CD4-positive, alpha-beta T cell treated with Interleukin-15 for 1 hour (primary cell): ENCODE measurements at regions not wholly inside any gene's neighbourhood (a gene's known extent, or its start where the extent isn't known, plus 50 kb on each side); places are given as distances from the start of the nearest gene placed in this dataset.
"Not testable (repeated sequence)": the region's sequence is repeated elsewhere in the genome, so short reads cannot be mapped to it uniquely, and the experiment has no call there.

Experiments used
- DNase-seq: peaks from one replicate; pipeline ENCODE4 v3.0.0-alpha.2; 2020

- DNase-seq = no peak
These were observed 935.5 kb downstream of the RAB28 start for GRCh38 chr4:12548678-12549077.

DNA sequence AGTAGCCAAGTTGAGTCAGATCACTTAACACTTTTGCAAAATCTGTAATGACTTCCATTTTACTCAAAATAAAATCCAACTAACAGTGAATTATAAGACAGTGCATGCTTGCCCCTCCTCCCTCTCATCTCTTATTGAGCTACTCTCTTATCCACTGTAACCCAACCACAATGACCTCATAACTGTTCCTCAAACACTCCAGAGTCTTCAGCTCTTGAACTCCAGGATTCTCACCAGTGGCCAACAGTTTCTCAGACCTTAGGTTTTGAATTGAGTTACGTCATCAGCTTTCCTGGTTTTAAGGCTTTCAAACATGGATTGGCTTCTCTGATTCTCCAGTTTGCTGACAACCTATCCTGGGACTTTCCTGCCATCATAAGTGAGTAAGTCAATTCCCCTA lies 938.3 kb downstream of the RAB28 start:
- DNase-seq = no peak

- no peak for DNase-seq
These were observed 946.0 kb downstream of the RAB28 start for GRCh38 chr4:12538162-12538561.

GRCh38 chr4:12534684-12535083 lies 949.5 kb downstream of the RAB28 start:
- no peak for DNase-seq

GRCh38 chr4:12519426-12519825 lies 964.7 kb downstream of the RAB28 start:
- DNase-seq = no peak

- DNase-seq = no peak
These were observed 976.2 kb downstream of the RAB28 start for GRCh38 chr4:12507868-12508481.

DNA sequence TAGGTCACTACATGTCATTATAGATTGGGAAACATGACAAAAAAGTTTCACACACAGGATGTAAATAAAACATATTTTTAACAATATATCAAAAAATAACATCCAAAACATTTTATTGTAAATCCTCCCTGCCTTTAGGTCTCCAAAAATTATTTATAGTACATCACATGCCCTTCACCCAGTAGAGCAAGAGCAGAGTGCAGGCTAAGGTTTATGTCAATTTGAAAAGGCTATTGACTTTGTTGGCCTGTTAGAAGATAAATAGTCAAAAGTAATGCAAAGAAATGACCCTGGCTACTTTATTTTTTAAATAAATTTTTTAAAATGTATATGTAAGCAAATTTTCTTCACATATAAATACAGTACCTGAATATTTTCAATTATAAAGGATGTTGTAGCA lies 983.7 kb downstream of the RAB28 start:
- DNase-seq = no peak

- no peak for DNase-seq
These were observed 984.4 kb downstream of the RAB28 start for GRCh38 chr4:12499693-12500092.

GRCh38 chr4:12495211-12495610 lies 988.9 kb downstream of the RAB28 start:
- no peak for DNase-seq

GRCh38 chr4:12492730-12493393 lies 991.3 kb downstream of the RAB28 start:
- DNase-seq = no peak

- DNase-seq = no peak
These were observed 995.5 kb downstream of the RAB28 start for GRCh38 chr4:12488672-12489071.

- DNase-seq = no peak
These were observed 997.1 kb downstream of the RAB28 start for GRCh38 chr4:12487000-12487399.

DNA sequence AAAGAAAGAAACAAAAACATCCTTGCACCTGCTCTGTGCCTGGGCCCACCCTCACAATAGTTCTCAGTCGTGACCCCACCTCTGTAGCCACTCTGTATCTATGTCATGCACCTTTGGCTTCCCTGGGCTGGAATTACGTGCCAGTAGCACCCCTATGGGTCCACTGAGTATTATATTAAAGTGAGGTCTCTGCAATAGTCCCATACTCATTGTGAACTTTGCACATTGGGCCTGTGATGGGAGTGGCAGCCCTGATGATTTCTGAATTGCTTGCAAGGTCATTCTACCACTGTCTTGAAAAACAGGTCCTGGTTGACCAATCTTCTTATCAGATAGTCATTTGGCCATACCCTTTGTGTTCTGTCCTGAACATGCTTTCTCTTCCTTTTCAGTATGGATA lies 1012.1 kb downstream of the RAB28 start:
- DNase-seq = no peak

- no peak for DNase-seq
These were observed 1012.9 kb downstream of the RAB28 start for GRCh38 chr4:12471193-12471592.

DNA sequence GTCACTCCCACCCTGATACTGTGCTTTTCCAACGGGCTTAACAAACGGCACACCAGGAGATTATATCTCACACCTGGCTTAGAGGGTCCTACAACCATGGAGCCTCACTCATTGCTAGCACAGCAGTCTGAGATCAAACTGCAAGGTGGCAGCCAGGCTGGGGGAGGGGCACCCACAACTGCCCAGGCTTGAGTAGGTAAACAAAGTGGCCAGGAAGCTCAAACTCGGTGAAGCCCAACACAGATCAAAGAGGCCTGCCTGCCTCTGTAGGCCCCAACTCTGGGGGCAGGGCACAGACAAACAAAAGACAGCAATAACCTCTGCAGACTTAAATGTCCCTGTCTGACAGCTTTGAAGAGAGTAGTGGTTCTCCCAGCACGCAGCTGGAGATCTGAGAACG lies 1022.6 kb downstream of the RAB28 start:
- not testable (repeated sequence) for DNase-seq

DNA sequence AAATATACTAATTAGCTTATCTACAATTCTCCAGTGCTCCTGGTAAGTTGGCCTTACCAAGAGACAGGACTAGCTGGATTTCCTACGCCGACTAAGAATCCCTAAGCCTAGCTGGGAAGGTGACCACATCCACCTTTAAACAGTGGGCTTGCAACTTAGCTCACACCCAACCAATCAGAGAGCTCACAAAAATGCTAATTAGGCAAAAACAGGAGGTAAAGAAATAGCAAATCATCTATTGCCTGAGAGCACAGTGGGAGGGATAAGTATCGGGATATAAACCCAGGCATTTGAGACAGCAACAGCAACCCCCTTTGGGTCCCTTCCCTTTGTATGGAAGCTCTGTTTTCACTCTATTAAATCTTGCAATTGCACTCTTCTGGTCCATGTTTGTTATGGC lies 1025.0 kb downstream of the RAB28 start:
- no peak for DNase-seq

- no peak for DNase-seq
These were observed 1025.5 kb downstream of the RAB28 start for GRCh38 chr4:12458621-12459020.

GRCh38 chr4:12452291-12452690 lies 1023.6 kb upstream of the HS3ST1 start:
- no peak for DNase-seq

DNA sequence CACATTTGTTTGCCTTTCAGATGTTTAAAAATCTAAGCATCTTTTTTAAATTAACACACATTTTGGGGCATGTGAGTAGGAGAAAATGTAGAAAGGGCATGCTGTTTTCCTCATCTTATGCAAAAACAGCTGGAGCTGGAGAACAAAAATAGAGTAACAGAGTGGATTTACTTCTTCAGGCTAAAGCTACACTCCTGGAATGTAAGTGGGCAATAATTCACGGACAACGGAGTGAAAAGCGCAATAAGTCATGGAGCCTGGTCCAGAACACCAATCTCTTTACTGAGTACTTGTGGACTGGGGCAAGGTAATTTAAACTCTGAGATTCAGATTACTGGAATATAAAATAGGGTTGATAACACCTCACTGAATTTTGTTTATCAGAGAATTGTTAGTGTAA lies 1018.8 kb upstream of the HS3ST1 start:
- DNase-seq = no peak

DNA sequence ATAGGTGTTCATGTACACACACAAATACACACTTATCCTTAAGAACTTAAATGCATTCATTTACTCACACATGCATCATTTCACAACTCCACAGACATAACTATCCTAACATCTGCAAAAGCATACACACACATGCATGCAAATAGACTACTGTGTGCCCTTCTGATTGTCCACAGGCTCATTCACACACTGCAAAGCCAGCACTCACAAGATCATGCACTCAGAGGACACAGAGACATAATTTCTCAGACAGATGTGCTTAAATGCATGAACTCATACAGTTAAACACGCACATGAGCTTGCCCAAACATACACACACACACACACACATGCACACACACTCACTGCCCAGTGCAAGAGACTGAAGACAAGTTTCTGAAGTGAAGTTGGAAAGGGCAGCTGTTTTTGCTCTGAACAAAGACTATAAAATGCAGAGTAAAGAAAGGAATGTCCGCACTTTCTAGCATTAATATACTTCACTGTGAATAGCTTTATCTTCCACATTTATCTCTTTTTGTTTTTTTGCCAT lies 1018.0 kb upstream of the HS3ST1 start:
- DNase-seq = no peak

DNA sequence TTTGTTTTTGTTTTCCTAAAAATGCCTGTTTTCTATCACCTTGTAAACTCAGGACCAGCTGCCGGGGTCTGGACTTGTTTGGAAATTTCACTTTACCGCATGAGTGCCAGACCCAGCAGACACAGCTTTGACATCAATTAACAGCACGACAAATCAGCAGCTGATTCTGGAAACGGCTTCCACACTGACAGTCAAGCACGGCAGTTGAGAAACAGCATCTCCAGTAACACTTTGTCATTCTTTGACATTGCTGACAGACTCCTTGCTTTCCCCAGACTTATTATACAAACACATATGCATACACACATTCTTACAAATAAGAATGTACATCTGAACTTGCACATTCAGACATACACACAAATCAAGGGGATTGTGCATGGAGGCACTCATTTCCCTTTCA lies 1017.6 kb upstream of the HS3ST1 start:
- no peak for DNase-seq

DNA sequence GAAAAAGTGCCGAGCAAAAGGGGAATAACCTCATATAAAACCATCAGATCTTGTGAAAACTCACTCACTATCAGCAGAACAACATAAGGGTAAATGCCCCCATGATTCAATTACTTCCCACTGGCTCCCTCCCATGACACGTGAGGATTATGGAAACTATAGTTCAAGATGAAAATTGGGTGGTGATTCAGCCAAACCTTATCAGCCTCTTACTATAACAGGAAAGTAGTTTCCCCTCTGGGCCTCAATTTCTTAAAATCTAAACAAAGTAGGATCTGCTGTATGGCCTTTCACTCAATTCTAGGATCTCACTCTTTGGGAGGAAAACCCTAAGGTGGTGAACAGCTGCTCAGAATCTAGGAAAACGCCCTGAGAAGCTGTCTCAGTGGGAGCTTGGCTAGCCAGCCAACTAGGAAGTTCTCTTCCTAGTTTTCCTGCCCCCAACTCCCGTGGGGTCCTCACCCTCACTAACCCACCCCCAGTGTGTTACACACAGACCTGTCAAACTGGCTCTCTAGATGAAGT lies 1017.1 kb upstream of the HS3ST1 start:
- DNase-seq = no peak

DNA sequence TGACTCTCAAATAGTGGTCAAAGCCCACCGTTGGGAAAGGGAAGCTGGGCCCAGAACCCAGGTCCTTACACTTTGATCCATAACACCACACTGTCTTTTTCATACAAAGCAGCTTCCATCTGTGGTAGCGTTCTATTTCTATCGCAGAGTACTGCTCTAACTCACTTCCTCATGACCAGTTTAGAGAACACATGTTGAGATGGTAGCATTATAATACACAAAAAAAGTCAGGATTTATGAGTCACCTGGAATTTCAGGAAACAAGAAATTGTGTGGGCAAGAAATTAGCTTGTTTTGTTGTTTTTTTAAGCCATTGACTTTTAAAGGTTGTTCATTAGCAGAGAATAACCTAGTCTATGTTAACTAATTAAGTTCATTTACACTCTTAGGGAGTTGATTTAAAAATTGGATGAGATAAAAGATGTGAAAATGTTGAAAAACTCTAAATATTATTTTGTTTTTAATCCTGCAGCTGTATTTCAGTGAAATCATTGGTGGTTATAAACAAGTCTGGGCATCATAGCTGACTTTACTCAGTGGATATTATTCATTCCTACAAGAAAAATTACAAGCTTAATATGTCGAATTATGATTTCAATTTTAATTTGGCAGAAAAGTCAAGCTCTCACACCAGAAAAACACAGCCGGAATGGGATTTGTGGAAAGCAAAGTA lies 1011.1 kb upstream of the HS3ST1 start:
- no peak for DNase-seq

GRCh38 chr4:12431259-12431658 lies 1002.6 kb upstream of the HS3ST1 start:
- DNase-seq = not testable (repeated sequence)
